NCI-H446 (cell line): ENCODE measurements at regions not wholly inside any gene's neighbourhood (a gene's known extent, or its start where the extent isn't known, plus 50 kb on each side); places are given as distances from the start of the nearest gene placed in this dataset.

Experiments
- DNase-seq, 2 experiments: peaks; one replicate each; lab custom pipeline; 2025; lab: John Stamatoyannopoulos, UW

- no peak for DNase-seq
Measured at GRCh38 chr2:239570216-239570925, 169.6 kb upstream of the HDAC4 start.

DNA sequence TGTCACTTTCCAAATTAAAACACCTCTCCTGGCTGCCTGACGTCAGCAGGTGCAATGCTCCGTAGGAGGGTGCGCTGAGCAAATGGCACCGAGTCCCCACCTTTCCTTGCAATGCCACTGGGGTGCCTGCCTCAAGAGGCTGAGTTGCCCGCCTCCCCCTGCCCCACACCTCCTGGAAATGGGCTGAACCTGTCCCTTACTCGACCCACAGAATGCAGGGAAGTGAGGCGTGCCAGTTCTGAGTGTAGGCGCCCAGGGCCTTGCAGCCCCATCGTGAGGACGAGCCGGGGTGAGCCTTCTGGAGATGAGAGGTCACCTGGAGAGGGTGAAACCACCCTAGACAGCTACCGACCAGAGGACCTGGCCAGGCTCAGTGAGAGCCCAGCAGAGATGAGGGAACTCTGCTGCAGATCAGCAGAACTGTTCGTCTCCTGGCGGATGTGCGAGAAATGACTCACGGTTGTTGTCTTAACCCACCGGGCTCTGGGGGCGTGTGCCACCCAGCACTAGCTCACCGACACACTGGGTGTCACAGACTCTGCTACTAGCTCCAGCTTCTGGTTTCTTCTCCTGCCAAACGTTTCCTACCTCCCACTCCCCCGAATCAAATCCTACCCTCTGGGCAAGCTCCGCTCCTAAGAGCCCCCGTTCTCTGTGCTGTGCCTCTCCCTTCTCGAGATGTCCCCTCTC is 168.7 kb upstream of the HDAC4 start:
- no peak for DNase-seq

DNA sequence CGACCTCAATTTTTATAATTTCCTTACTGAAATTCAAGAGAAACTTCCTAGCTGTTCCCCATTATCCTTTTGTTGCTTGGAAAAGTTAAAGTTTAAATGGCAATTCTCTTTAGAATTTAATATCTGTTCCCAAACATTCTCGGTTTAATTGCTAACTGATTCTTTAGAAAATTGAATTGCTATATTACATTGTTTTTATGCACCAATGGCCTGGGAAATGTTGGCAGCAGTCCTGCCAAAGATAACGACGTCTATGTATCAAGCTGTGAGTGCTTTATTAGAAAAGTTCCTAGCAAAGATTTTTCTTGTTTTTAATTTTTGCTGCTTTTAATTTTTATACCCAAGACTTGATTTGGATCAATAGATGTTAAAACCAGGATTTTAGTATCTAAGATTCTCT is 167.8 kb upstream of the HDAC4 start:
- DNase-seq, result no peak

- no peak for DNase-seq
Measured at GRCh38 chr2:239567786-239568185, 167.0 kb upstream of the HDAC4 start.

DNA sequence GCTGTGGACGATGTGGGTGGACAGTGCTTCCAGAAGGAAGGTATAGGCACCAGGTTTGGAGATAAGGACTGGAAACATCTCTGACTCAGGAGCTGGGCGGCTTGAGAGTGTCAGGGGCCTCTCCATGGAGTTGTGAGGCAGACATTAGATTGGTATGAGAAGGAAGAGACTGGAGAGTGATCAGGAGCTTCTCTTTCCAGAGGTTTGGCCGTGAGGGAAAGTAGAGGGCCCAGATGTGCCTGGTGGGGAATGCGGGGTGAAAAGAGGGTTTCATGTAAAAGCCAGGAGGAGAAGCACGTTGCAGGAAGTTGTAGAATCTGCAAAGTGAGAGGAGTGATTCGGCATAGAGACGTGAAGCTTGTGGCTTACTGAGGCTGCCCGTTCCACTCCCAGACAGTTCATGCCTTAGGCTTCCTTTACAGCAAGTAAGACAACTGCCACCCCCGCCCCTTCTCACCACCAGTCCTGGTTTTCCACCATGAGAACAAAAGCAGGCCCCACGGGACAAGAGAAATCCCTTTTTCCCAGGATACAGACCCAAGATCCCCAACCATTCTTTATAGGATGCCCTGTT is 166.3 kb upstream of the HDAC4 start:
- no peak for DNase-seq

DNA sequence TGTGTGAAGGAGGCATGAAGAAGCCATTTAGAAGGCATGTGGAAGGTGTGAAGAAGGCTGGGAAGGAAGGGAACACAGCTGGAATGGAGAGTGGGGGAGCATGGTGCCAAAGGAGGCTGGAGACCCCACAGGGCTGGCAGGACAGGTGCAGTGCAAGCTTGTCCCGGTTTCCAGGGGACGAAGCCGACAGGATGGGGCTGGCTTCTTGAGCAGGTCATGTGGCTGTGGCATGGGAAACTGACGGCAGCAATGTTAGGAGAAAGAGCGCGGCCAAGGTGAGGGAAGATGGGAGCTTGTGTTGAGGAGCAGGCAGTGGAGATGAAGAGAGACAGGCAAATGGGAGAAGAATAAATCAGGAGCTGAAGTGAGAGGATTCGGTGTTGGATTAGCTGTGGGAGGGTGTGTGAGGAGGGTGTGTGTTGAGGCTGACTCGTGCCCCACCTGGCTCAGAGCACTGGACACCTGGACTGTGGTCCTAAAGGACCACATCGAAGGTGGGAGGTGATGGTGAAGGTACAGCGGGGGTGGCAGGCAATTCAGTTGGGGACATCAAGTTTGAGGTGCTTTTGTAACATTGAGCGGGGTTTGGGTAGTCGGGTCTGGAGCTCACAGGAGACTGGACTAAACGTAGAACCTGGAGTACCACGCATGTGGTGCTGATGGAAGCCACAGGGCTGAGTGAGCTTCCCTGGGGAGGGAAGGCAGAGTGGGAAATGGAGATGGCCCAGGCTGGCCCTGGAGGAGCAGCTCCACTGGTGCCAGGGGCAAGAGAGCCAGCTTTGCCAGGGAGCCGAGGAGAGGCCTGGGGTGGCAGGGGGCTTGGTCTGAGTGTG is 165.6 kb upstream of the HDAC4 start:
- no peak for DNase-seq

DNA sequence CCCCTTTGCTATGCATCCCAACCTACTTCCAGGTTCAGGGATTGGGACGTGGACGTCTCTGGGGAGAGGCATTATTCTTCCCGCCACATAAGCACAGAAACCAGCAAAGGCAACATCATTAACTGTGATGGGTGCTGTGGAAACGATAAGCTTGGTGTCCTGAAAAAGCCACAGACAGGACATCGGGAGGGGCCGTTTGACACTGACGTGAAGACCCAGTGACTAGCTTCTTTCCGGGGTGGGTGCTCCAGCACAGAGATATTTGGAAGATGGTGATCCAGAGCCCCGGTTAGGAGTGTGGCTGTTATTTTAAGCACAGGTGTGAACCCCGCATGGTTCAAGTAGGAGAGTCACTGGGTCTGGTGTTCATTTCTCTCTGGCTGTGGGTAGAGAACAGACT is 163.8 kb upstream of the HDAC4 start:
- DNase-seq, result no peak

DNA sequence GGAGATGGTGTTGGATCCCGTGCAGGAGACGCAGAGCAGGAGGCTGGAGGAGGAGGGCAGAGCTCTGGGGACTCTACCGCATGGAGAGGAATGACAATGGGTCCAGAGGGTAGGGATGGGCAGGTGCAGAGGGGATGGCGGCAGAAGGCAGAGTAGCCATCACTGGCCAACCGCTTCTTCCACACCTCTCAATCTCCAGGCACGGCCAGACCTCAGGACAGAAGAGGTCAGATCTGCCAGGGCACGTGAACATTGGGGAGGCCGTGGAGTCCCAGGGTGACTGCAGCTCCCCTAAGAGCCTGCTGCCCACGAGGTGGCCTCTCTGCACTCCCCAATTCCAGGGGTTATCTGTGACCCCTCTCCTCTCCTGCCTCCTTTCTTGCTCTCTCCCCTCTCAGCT is 162.7 kb upstream of the HDAC4 start:
- no peak for DNase-seq

- DNase-seq, result no peak
Measured at GRCh38 chr2:239561446-239562001, 160.7 kb upstream of the HDAC4 start.

GRCh38 chr2:239559417-239560261 is 158.8 kb upstream of the HDAC4 start:
- DNase-seq, result no peak

- no peak for DNase-seq
Measured at GRCh38 chr2:239558661-239559060, 157.8 kb upstream of the HDAC4 start.

DNA sequence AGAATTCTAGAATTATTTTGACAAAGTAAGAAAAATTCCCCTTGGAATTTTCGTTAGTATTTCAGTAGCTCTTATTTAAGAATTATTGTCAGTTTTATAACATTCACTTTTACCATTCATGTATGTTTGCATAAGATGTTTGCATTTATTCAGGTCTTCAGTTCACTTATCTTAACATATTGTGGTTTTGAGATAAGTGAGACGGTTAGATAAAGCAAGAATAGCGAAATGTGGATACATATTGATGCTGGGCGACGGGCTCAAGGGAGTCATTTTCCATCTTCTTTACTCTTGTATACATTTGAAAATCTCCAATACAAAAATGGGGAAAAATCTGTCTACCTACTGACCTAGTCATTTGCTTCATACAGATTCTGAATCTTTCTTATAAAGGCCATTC is 156.7 kb upstream of the HDAC4 start:
- no peak for DNase-seq

DNA sequence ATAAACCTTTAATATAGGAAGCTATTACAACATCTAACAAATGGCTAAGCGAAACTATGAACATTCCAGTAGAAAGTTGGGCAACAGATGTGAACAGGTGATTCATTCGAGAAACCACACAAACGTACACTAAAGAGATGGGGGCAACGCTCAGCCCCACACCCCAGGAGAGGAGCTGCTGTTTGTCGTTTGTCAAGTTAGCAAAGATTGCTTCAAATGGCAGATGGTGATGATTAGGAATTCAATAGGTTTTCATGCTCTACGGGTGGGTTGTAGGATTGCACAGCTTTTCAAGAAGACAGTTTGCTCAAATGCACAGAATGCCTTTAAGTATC is 154.7 kb upstream of the HDAC4 start:
- no peak for DNase-seq

DNA sequence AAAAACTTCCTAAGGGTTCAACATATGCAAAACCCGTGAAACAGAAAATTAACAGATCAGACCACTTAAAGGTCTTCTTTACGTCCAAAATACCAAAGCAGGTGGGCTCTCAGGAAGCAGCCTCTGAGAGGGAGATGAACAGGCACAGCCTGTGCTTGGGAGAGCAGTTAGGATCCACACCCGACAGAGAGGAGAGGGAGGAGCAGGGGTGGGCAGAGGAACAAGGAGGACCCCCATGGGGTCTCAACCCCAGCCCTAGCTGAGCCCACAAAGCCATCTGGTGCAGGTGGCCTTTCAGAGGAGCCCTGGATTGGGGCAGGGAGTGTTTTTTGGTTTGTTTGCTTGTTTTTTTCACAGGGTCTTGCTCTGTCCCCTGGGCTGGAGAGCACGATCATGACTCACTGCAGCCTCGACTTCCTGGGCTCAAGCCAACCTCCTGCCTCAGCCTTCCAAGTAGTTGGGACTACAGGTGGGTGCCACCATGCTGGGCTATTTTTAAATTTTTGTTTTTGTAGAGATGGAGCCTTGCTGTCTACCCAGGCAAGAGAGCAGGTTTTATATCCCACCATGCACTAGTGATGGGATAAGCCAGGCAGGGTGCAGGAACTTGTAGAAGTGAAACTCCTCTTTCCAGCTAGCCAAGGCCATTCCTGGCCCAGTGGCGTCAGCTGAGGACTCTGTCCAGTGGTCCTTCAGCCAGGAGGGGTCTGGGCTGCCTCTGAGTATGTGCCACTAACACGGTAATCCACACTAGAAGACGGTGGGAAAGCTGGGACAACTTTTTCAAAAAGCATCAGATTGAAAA is 154.1 kb upstream of the HDAC4 start:
- DNase-seq, result no peak

DNA sequence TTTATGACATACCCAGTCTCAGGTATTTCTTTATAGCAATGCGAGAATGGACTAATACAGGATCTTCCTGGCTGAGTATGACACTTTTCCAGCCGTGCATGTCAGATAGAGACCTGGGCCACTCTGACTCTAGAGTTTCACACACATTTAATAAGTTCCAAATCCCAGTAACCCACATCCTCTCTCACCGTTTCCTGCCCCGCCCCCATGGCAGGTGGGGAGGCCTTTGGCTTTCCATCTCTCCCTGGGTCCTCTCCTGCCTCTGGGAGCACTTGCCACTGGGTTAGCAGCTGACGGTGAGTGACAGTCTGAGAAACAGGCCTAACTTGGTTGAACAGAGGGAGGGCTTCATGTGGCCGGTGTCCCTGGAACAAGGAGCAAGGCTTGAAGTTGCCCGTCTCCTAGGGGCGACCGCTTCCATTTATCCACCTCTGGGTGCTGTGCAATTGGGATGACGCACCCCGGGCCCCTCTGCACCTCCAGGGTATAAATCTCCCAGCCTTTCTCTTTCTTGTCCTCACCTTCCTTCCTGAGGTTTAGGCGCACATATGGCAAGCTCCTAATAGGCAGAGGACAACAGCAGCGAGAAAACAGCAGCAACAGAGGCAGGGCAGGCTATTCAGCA is 152.7 kb upstream of the HDAC4 start:
- DNase-seq, result no peak

DNA sequence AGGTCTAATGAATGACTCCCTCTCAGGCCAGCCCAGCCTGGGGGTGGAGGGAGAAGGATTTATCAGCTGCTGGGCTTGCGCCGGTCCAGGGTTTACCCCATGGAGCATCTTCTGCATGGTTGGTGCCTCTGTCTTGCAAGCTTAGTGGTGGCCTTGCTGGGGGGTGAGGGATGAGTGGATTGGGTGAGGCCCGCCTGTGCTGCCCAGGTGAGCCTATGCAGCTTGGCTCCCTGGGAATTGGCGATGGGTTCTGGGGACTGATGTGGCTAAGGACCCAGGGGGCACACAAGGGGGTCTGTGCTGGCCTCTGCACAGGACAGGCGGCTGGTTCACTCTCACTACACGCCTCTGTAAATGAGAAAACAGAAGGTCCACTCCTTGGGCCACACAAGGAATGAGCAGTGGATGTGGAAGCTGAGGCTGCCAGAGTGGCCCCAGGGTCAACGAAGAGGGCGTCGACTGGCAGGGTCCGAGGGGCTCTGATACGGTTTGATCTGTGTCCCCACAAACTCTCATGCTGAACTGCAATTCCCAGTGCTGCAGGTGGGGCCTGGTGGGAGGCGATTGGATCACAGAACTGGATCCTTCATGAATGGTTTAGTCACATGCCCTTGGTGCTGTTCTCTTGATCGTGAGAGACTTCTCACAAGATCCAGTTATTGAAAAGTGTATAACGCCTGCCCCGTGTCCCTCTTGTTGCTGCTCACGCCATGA is 151.6 kb upstream of the HDAC4 start:
- DNase-seq, result no peak

- DNase-seq, result no peak
Measured at GRCh38 chr2:239551206-239551605, 150.4 kb upstream of the HDAC4 start.

- DNase-seq, result no peak
Measured at GRCh38 chr2:239550357-239550756, 149.5 kb upstream of the HDAC4 start.

DNA sequence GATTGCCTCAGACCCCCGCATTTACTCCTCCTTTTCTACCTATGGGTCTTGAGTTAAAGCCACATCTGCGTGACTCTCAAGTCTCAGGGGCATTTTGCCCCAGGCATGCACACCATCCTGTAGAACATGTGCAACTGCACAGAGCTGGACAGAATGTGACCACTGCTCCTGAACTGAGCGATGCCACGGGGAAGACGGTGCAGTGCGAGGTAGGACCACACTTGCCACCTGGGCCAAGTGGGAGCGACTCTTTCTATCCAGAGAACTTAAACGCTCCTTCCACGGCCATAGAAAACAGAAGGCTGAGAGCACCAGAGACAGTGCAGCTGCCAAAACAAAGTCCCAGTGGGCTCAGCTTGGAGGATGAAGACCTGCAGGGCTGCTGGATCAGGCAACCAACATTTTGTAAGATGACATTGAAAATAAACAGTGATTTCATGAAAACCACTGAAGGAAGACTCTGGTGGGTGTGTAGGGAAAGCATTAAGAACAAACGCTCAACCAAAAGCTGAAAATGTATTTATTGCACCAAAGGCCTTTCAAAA is 149.0 kb upstream of the HDAC4 start:
- DNase-seq, result no peak
